Vagina (tissue), 2 donors: ENCODE measurements at regions not wholly inside any gene's neighbourhood (a gene's known extent, or its start where the extent isn't known, plus 50 kb on each side); places are given as distances from the start of the nearest gene placed in this dataset.

Source experiments
- DNase-seq, 2 donors: peaks; one replicate each; pipeline ENCODE4 v3.0.0-alpha.2; 2017; ENCODE audit errors: extremely low spot score in 2 of 2
- H3K27ac ChIP-seq: fragments of 200-600 bp; sonication (generic); one replicate; pipeline ENCODE4 v1.5.1; 2019
- H3K27me3 ChIP-seq: fragments of 200-600 bp; sonication (generic); one replicate; pipeline ENCODE4 v1.5.1; 2019
- H3K36me3 ChIP-seq, 2 donors: fragments of 200-600 bp; sonication (generic); one replicate each; pipeline ENCODE4 v1.5.1; 2017 to 2019
- H3K4me1 ChIP-seq: fragments of 200-600 bp; sonication (generic); one replicate; pipeline ENCODE4 v1.5.1; 2019
- H3K4me3 ChIP-seq, 2 donors: fragments of 200-600 bp; sonication (generic); 1 replicate in 1 of 2; 2 replicates in 1 of 2; pipeline ENCODE4 v1.5.1; 2016 to 2019
- H3K9me3 ChIP-seq: fragments of 200-600 bp; sonication (generic); one replicate; pipeline ENCODE4 v1.5.1; 2019
- CTCF ChIP-seq, 3 experiments: fragments of 450-650 bp in 2 of 3; fragments of 200-600 bp in 1 of 3; sonication (generic) in 1 of 3; IDR thresholded peaks; one replicate each; pipeline ENCODE4 v1.5.1; 2017 to 2019; ENCODE audit warnings: antibody characterized with exemption in 3 of 3, mild to moderate bottlenecking in 2 of 3, moderate library complexity in 2 of 3
- POLR2A ChIP-seq, 2 donors: fragments of 450-650 bp; IDR thresholded peaks; one replicate each; pipeline ENCODE4 v1.6.1; 2017; ENCODE audit warnings: antibody characterized with exemption in 2 of 2, mild to moderate bottlenecking in 2 of 2, moderate library complexity in 2 of 2
- POLR2AphosphoS5 ChIP-seq, 2 donors: sonication (generic); formaldehyde crosslinking; IDR thresholded peaks; one replicate each; pipeline ENCODE4 v1.9.0; 2017; ENCODE audit warnings: antibody characterized with exemption in 2 of 2, mild to moderate bottlenecking in 2 of 2, low read depth in 1 of 2; ENCODE audit not compliant: insufficient read depth in 1 of 2
- intact Hi-C: fragments of 100-400 bp; cut with DNase I; formaldehyde crosslinking; loops from one replicate; pipeline ENCODE4 v1.15.1; 2023

- H3K27ac ChIP-seq, result no peak overlapping the region
- no peaks in the 10 kb centered on the region for H3K9me3 ChIP-seq
- no peaks in the 10 kb centered on the region for H3K36me3 ChIP-seq
- no peak overlapping the region for H3K4me3 ChIP-seq
- no peaks in the 10 kb centered on the region for H3K27me3 ChIP-seq
- TF ChIP-seq CTCF (IDR thresholded peaks at IDR 0.05) (no peak), POLR2A (IDR thresholded peaks at IDR 0.05) (no peak), POLR2AphosphoS5 (IDR thresholded peaks at IDR 0.05; ENCODE audit: insufficient read depth in 1 of 2, low read depth in 1 of 2) (no peak)
- intact Hi-C loops, result no loop called here
- no peak for DNase-seq
- H3K4me1 ChIP-seq, result no peaks in the 10 kb centered on the region
These were observed 61.8 kb upstream of the POU2AF2 start for GRCh38 chr11:111183706-111184105.

GRCh38 chr11:111179184-111179910, 66.2 kb upstream of the POU2AF2 start:
- Histone ChIP-seq H3K36me3 (no peaks in the 10 kb centered on the region), H3K27ac (no peak overlapping the region), H3K9me3 (no peaks in the 10 kb centered on the region), H3K27me3 (no peaks in the 10 kb centered on the region), H3K4me3 (no peak overlapping the region), H3K4me1 (no peaks in the 10 kb centered on the region)
- TF ChIP-seq POLR2AphosphoS5 (IDR thresholded peaks at IDR 0.05; ENCODE audit: insufficient read depth in 1 of 2, low read depth in 1 of 2) (no peak), CTCF (IDR thresholded peaks at IDR 0.05) (no peak), POLR2A (IDR thresholded peaks at IDR 0.05) (no peak)
- intact Hi-C loops, result no loop called here
- no peak for DNase-seq

GRCh38 chr11:111177037-111177871, 68.3 kb upstream of the POU2AF2 start:
- Histone ChIP-seq H3K4me3 (no peak overlapping the region), H3K27ac (no peak overlapping the region), H3K36me3 (no peaks in the 10 kb centered on the region), H3K4me1 (no peaks in the 10 kb centered on the region), H3K9me3 (no peaks in the 10 kb centered on the region), H3K27me3 (no peaks in the 10 kb centered on the region)
- DNase-seq, result no peak
- TF ChIP-seq POLR2A (IDR thresholded peaks at IDR 0.05) (no peak), CTCF (IDR thresholded peaks at IDR 0.05) (no peak), POLR2AphosphoS5 (IDR thresholded peaks at IDR 0.05; ENCODE audit: insufficient read depth in 1 of 2, low read depth in 1 of 2) (no peak)
- intact Hi-C loops, result no loop called here

GRCh38 chr11:111176603-111177002, 68.9 kb upstream of the POU2AF2 start:
- no peaks in the 10 kb centered on the region for H3K4me1 ChIP-seq
- TF ChIP-seq POLR2AphosphoS5 (IDR thresholded peaks at IDR 0.05; ENCODE audit: insufficient read depth in 1 of 2, low read depth in 1 of 2), result no peak
- TF ChIP-seq POLR2A (IDR thresholded peaks at IDR 0.05), result no peak
- TF ChIP-seq CTCF (IDR thresholded peaks at IDR 0.05), result no peak
- no peak overlapping the region for H3K4me3 ChIP-seq
- no peaks in the 10 kb centered on the region for H3K36me3 ChIP-seq
- H3K27ac ChIP-seq, result no peak overlapping the region
- DNase-seq, result no peak
- H3K9me3 ChIP-seq, result no peaks in the 10 kb centered on the region
- intact Hi-C loops, result no loop called here
- no peaks in the 10 kb centered on the region for H3K27me3 ChIP-seq

GRCh38 chr11:111173221-111173620, 72.3 kb upstream of the POU2AF2 start:
- H3K4me3 ChIP-seq, result no peak overlapping the region
- no peaks in the 10 kb centered on the region for H3K4me1 ChIP-seq
- intact Hi-C loops, result no loop called here
- no peaks in the 10 kb centered on the region for H3K9me3 ChIP-seq
- TF ChIP-seq POLR2A (IDR thresholded peaks at IDR 0.05) (no peak), CTCF (IDR thresholded peaks at IDR 0.05) (no peak), POLR2AphosphoS5 (IDR thresholded peaks at IDR 0.05; ENCODE audit: insufficient read depth in 1 of 2, low read depth in 1 of 2) (no peak)
- no peaks in the 10 kb centered on the region for H3K27me3 ChIP-seq
- DNase-seq, result no peak
- no peaks in the 10 kb centered on the region for H3K36me3 ChIP-seq
- H3K27ac ChIP-seq, result no peak overlapping the region
